ENCODE measurements at regions not wholly inside any gene's neighbourhood (a gene's known extent, or its start where the extent isn't known, plus 50 kb on each side); places are given as distances from the start of the nearest gene placed in this dataset.

DNA sequence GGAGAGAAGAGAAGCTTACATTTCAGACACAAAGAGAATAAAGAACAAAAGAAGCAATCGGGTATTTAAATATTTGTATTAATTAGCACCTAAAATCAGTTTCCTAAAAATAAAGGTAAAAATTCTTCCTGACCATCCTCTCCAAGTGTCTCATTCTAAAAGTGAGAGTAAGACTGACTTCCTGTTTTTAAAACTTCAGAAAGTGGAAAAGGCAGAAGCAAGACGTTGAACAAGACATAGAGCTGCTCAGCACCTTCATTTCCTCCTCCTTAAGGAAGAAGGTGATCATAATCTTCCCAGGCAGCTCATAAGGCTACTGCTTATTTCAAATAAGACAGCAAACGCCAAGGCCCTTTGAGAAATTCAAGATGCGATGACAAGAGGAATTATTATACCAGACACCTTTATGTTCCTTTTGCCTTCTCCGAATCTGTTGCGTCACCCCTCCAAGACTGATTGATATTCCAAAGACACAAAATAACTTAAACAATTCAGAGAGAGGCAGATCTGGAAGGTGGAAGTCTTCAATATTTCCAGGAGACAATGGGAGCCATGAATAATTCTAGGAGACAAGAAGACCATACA is 238.8 kb upstream of the TLE3 start:
- TF ChIP-seq, protein P1, sequence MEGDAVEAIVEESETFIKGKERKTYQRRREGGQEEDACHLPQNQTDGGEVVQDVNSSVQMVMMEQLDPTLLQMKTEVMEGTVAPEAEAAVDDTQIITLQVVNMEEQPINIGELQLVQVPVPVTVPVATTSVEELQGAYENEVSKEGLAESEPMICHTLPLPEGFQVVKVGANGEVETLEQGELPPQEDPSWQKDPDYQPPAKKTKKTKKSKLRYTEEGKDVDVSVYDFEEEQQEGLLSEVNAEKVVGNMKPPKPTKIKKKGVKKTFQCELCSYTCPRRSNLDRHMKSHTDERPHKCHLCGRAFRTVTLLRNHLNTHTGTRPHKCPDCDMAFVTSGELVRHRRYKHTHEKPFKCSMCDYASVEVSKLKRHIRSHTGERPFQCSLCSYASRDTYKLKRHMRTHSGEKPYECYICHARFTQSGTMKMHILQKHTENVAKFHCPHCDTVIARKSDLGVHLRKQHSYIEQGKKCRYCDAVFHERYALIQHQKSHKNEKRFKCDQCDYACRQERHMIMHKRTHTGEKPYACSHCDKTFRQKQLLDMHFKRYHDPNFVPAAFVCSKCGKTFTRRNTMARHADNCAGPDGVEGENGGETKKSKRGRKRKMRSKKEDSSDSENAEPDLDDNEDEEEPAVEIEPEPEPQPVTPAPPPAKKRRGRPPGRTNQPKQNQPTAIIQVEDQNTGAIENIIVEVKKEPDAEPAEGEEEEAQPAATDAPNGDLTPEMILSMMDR (IDR thresholded peaks at IDR 0.05): no peak
- no peak for TF ChIP-seq POLR2A (IDR thresholded peaks at IDR 0.05)
